OCI-LY7 (cell line): ENCODE measurements at regions not wholly inside any gene's neighbourhood (a gene's known extent, or its start where the extent isn't known, plus 50 kb on each side); places are given as distances from the start of the nearest gene placed in this dataset.
"Not testable (repeated sequence)": the region's sequence is repeated elsewhere in the genome, so short reads cannot be mapped to it uniquely, and the experiment has no call there.

Experiments
- BruUV-seq: library from RNA; stranded (reverse); fragments of 400-500 nt; replicated peaks from 2 replicates; lab custom pipeline; 2021; lab: Mats Ljungman, UMichigan
- CTCF ChIA-PET: fragments of 300-600 bp; sonication (Branson Sonifier 250); formaldehyde crosslinking; loops from one replicate; lab custom pipeline; 2022; ENCODE audit warnings: antibody characterized with exemption; ENCODE audit not compliant: unreplicated experiment; lab: Charles Lee
- POLR2A ChIA-PET: fragments of 300-600 bp; sonication (Branson Sonifier 250); formaldehyde crosslinking; loops from one replicate; lab custom pipeline; 2022; ENCODE audit warnings: antibody characterized with exemption; lab: Charles Lee
- DNase-seq: peaks from one replicate; pipeline ENCODE4 v3.0.0-alpha.2; 2015; ENCODE audit warnings: low spot score
- H2AFZ ChIP-seq: fragments of 200-600 bp; sonication (generic), shearing (Covaris generic); 2 replicates; pipeline ENCODE4 v1.6.1; 2014; ENCODE audit warnings: mild to moderate bottlenecking, antibody characterized with exemption, low read length, moderate library complexity
- H3K27ac ChIP-seq: fragments of 200-600 bp; sonication (generic); 2 replicates; pipeline ENCODE4 v1.5.1; 2014; ENCODE audit warnings: mixed run types, low read depth, mild to moderate bottlenecking, moderate library complexity, low read length, inconsistent platforms; ENCODE audit not compliant: poor library complexity, severe bottlenecking
- H3K36me3 ChIP-seq: fragments of 200-600 bp; sonication (generic); 2 replicates; pipeline ENCODE4 v1.6.1; 2014; ENCODE audit warnings: mild to moderate bottlenecking, antibody characterized with exemption, low read length, moderate library complexity, mixed read lengths; ENCODE audit not compliant: insufficient read depth
- H3K4me1 ChIP-seq: fragments of 200-600 bp; sonication (generic); 2 replicates; pipeline ENCODE4 v1.5.1; 2014; ENCODE audit warnings: mild to moderate bottlenecking, low read length; ENCODE audit not compliant: insufficient read depth, poor library complexity, severe bottlenecking
- H3K4me2 ChIP-seq: fragments of 200-600 bp; sonication (generic); 2 replicates; pipeline ENCODE4 v1.6.1; 2014; ENCODE audit warnings: mild to moderate bottlenecking, low read length
- H3K4me3 ChIP-seq: fragments of 200-600 bp; sonication (generic); 2 replicates; pipeline ENCODE4 v1.5.1; 2014; ENCODE audit warnings: mild to moderate bottlenecking, low read depth, low read length; ENCODE audit not compliant: poor library complexity, severe bottlenecking
- H3K79me2 ChIP-seq: fragments of 200-600 bp; sonication (generic); 2 replicates; pipeline ENCODE4 v1.6.1; 2016; ENCODE audit warnings: low read depth, mild to moderate bottlenecking, low read length, moderate library complexity, mixed read lengths; ENCODE audit not compliant: insufficient read depth
- H3K9me2 ChIP-seq: fragments of 200-600 bp; sonication (generic); 2 replicates; pipeline ENCODE4 v1.6.1; 2016; ENCODE audit warnings: mild to moderate bottlenecking, low read length, mixed read lengths; ENCODE audit not compliant: insufficient read depth
- H3K9me3 ChIP-seq: fragments of 200-600 bp; sonication (generic); 2 replicates; pipeline ENCODE4 v1.6.1; 2014; ENCODE audit warnings: mild to moderate bottlenecking, mixed run types, low read length, mixed read lengths
- H4K20me1 ChIP-seq: fragments of 200-600 bp; sonication (generic); 2 replicates; pipeline ENCODE4 v1.6.1; 2014; ENCODE audit warnings: mild to moderate bottlenecking, antibody characterized with exemption, low read length, moderate library complexity, mixed read lengths; ENCODE audit not compliant: insufficient read depth
- EZH2phosphoT487 ChIP-seq: fragments of 200-600 bp; sonication (generic); IDR thresholded peaks from 2 replicates; pipeline ENCODE4 v1.6.1; 2018; ENCODE audit warnings: low read depth, borderline replicate concordance, mild to moderate bottlenecking, mixed run types, antibody characterized with exemption, low read length, moderate library complexity, mixed read lengths
- intact Hi-C: fragments of 100-400 bp; cut with micrococcal nuclease; formaldehyde crosslinking; loops from one replicate; pipeline ENCODE4 v1.10.0; 2022; ENCODE audit not compliant: unreplicated experiment
- TF ChIP-seq, protein P1 (sequence below): fragments of 200-600 bp; sonication (generic); conservative IDR thresholded peaks from 2 replicates; pipeline ENCODE4 v1.5.1; 2014; ENCODE audit warnings: mild to moderate bottlenecking, antibody characterized with exemption, low read length, moderate library complexity, mixed read lengths

DNA sequence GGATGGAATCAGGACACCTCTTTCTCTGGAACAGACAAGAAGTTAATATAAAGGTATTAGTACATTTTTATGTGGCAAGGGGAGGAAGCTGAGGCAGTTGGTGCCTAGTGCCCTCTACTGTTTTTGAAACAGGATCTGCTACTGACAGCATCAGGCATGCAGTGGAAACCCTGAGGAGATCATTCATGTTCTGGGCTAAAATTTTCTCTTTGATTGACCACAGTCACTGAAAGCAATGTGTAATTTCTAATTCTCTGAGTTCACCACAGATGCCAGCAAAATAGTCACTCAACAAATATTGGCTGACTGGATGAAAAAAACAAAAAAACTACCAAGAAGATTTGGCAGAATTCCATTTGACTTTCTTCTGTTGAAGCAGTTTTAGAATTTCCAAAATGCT is 71.0 kb upstream of the SRRM3 start:
- TF ChIP-seq, protein P1, sequence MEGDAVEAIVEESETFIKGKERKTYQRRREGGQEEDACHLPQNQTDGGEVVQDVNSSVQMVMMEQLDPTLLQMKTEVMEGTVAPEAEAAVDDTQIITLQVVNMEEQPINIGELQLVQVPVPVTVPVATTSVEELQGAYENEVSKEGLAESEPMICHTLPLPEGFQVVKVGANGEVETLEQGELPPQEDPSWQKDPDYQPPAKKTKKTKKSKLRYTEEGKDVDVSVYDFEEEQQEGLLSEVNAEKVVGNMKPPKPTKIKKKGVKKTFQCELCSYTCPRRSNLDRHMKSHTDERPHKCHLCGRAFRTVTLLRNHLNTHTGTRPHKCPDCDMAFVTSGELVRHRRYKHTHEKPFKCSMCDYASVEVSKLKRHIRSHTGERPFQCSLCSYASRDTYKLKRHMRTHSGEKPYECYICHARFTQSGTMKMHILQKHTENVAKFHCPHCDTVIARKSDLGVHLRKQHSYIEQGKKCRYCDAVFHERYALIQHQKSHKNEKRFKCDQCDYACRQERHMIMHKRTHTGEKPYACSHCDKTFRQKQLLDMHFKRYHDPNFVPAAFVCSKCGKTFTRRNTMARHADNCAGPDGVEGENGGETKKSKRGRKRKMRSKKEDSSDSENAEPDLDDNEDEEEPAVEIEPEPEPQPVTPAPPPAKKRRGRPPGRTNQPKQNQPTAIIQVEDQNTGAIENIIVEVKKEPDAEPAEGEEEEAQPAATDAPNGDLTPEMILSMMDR = peak; percentile 69
- H3K79me2 ChIP-seq, intact Hi-C loops, H3K27ac ChIP-seq, POLR2A ChIA-PET, H3K4me3 ChIP-seq, CTCF ChIA-PET, H3K9me2 ChIP-seq, H3K4me1 ChIP-seq, BruUV-seq, H4K20me1 ChIP-seq, H3K36me3 ChIP-seq, H3K4me2 ChIP-seq, H2AFZ ChIP-seq, H3K9me3 ChIP-seq: not testable (repeated sequence)
- peak; percentile 35 for DNase-seq

DNA sequence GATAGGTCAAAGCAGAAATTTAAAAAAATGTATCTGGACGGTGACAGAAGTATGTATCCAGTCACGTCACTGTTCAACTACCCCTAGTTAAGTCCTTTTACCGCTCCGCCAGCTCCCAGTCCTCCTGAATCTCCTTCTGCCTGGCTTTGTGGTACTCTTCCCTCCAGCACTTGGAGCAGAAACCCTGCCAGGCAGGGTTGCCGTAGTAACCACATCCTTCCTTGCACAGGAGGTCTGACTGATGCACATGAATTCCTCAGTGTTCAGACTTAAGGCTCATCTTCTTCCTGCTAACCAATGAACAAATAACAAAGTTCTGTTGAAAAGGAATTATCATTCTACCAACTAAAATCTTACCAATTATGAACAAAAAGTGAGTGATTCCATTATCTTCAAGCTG is 69.8 kb upstream of the SRRM3 start:
- H3K79me2 ChIP-seq, H3K36me3 ChIP-seq, H4K20me1 ChIP-seq, POLR2A ChIA-PET, intact Hi-C loops, H2AFZ ChIP-seq, H3K4me2 ChIP-seq, H3K4me3 ChIP-seq, H3K27ac ChIP-seq, BruUV-seq, DNase-seq, H3K4me1 ChIP-seq, H3K9me3 ChIP-seq, H3K9me2 ChIP-seq, CTCF ChIA-PET: not testable (repeated sequence)

DNA sequence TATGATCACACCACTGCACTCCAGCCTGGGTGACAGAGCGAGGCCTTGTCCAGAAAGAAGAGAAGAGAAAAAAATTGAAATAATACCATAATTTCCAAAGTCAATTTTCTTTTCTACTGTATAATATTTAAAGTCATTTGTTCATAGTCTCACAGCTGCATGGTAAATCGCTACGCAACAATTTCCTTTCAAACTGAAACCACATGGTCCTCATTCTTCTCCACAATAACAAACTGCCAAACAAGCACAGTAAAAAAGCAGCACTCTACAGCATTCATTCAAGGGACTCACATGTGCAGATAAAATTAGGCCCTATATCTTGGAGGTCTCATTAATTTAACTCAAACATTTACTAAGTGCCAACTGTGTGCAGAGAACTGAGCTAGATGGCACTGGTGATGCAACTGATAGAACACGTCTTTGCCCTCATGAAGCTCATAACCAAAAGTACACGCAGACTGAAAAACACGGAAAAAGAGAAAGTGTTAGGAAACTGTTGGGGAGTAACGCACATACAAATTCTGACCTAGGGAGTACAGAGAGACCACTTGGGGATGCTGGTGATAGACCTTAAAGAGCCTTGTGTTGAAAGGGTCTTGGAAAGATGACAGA is 68.4 kb upstream of the SRRM3 start:
- no peaks in the 10 kb centered on the region for H4K20me1 ChIP-seq
- no peaks in the 10 kb centered on the region for H3K9me2 ChIP-seq
- H3K27ac ChIP-seq = no peak overlapping the region
- intact Hi-C loops = no loop called here
- H3K36me3 ChIP-seq = no peaks in the 10 kb centered on the region
- ChIA-PET CTCF (no interaction called here), POLR2A (interaction anchor here (1.3 kb wide), 1 partner anchor 11 kb away, joined by 3 read pairs; no protein-coding TSS in a partner anchor)
- TF ChIP-seq EZH2phosphoT487 = no peak
- TF ChIP-seq, protein P1 = no peak
- H3K4me1 ChIP-seq = no peaks in the 10 kb centered on the region
- no peaks in the 10 kb centered on the region for H3K9me3 ChIP-seq
- no peak overlapping the region for H2AFZ ChIP-seq
- no peak for DNase-seq
- no TSS peak for BruUV-seq
- H3K4me2 ChIP-seq = no peak overlapping the region
- no peak overlapping the region for H3K4me3 ChIP-seq
- no peaks in the 10 kb centered on the region for H3K79me2 ChIP-seq
